BJ (cell line): ENCODE measurements at regions not wholly inside any gene's neighbourhood (a gene's known extent, or its start where the extent isn't known, plus 50 kb on each side); places are given as distances from the start of the nearest gene placed in this dataset.

Experiments used
- CTCF ChIA-PET: fragments of 350-600 bp; formaldehyde crosslinking; extraction: SDS; loops from one replicate; lab custom pipeline; 2021; ENCODE audit warnings: antibody characterized with exemption, inconsistent platforms; lab: Yijun Ruan, JAX
- POLR2A ChIA-PET: fragments of 300-600 bp; sonication (Branson Sonifier 250); formaldehyde crosslinking; extraction: SDS; loops from one replicate; lab custom pipeline; 2021; ENCODE audit warnings: antibody characterized with exemption; lab: Charles Lee
- DNase-seq: peaks from one replicate; pipeline ENCODE4 v3.0.0-alpha.2; 2011; ENCODE audit warnings: low read depth
- H3K27me3 ChIP-seq: 2 replicates; pipeline ENCODE4 v1.6.0; 2011; ENCODE audit warnings: low read length; ENCODE audit not compliant: control insufficient read depth, insufficient read depth
- H3K36me3 ChIP-seq: 2 replicates; pipeline ENCODE4 v1.5.1; 2011; ENCODE audit warnings: low read length; ENCODE audit not compliant: control insufficient read depth, insufficient read depth
- H3K4me3 ChIP-seq: 2 replicates; pipeline ENCODE4 v1.5.1; 2011; ENCODE audit warnings: low read depth, mild to moderate bottlenecking, control low read depth, low read length
- CTCF ChIP-seq: IDR thresholded peaks from 2 replicates; pipeline ENCODE4 v1.5.1; 2011; ENCODE audit warnings: low read depth, mild to moderate bottlenecking, control low read depth, inconsistent platforms, low read length, moderate library complexity; ENCODE audit not compliant: insufficient read depth

DNA sequence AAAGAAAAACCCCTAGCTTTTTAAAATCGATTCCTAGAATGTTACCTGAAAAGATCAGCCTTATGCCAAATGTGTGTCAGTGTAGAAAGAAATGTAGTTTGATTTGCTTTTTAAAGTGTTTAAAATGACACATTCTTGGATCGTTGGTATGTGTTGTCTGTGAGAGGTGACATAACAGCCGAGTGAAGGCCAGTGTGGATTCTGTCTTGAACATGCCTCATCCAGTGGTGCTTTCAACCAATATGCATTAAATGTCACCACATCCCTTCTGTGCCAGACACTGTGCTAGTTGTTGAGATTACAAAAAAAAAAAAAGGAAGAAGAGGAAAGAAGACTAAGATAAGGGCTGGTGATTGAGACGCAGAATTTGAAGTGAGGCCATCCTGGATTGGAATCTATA, 994.2 kb upstream of the TENM3 start:
- no peak for TF ChIP-seq CTCF
- no peak overlapping the region for H3K4me3 ChIP-seq
- ChIA-PET POLR2A (no interaction called here), CTCF (no interaction called here)
- no peaks in the 10 kb centered on the region for H3K27me3 ChIP-seq
- no peaks in the 10 kb centered on the region for H3K36me3 ChIP-seq
- DNase-seq, result no peak

GRCh38 chr4:181254771-181255170, 988.4 kb upstream of the TENM3 start:
- CTCF ChIA-PET, result no interaction called here
- H3K4me3 ChIP-seq, result no peak overlapping the region
- POLR2A ChIA-PET, result no interaction called here
- no peaks in the 10 kb centered on the region for H3K27me3 ChIP-seq
- H3K36me3 ChIP-seq, result no peaks in the 10 kb centered on the region
- no peak for TF ChIP-seq CTCF
- DNase-seq, result no peak

- CTCF ChIA-PET, result no interaction called here
- Histone ChIP-seq H3K27me3 (no peaks in the 10 kb centered on the region), H3K4me3 (no peak overlapping the region), H3K36me3 (no peaks in the 10 kb centered on the region)
- TF ChIP-seq CTCF, result no peak
- POLR2A ChIA-PET, result no interaction called here
- DNase-seq, result no peak
Observed at GRCh38 chr4:181258569-181258968, 984.6 kb upstream of the TENM3 start.

- H3K4me3 ChIP-seq, result no peak overlapping the region
- ChIA-PET POLR2A (no interaction called here), CTCF (no interaction called here)
- no peaks in the 10 kb centered on the region for H3K27me3 ChIP-seq
- no peak for DNase-seq
- H3K36me3 ChIP-seq, result no peaks in the 10 kb centered on the region
- no peak for TF ChIP-seq CTCF
Observed at GRCh38 chr4:181259081-181259709, 984.0 kb upstream of the TENM3 start.

DNA sequence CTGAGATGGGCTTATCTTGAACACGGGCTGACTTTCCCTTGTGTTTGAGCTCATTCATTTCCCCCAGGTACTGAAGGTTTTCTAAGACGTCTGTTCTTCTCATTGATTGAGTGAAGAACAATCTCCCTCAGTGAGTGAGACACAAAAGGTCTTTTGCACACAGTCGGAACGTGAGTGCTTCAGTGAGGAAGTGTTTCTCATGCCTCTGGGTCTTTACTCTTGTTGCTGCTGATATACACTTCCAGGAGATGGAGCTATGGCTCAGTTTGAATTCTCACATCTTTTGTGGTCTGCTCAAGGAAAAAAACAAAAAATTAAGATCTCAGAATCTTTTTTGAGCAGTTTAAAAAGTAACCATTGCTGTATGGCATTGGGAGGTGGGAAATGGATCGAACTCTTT, 981.9 kb upstream of the TENM3 start:
- Histone ChIP-seq H3K27me3 (no peaks in the 10 kb centered on the region), H3K36me3 (no peaks in the 10 kb centered on the region), H3K4me3 (no peak overlapping the region)
- POLR2A ChIA-PET, result no interaction called here
- no peak for DNase-seq
- CTCF ChIA-PET, result no interaction called here
- TF ChIP-seq CTCF, result no peak
